H54 (cell line): ENCODE measurements at regions not wholly inside any gene's neighbourhood (a gene's known extent, or its start where the extent isn't known, plus 50 kb on each side); places are given as distances from the start of the nearest gene placed in this dataset.

Experiments
- DNase-seq: peaks from one replicate; pipeline ENCODE4 v3.0.0; 2011; ENCODE audit warnings: low spot score, mixed read lengths; ENCODE audit not compliant: insufficient read length
- FAIRE-seq: peaks from 3 replicates; lab custom pipeline; 2011; peaks lifted over from hg19 to GRCh38; lab: Jason Lieb, UNC
- POLR2A ChIP-seq: IDR thresholded peaks from 2 replicates; pipeline ENCODE4 v1.6.1; 2011; ENCODE audit warnings: low read depth, mild to moderate bottlenecking, low read length

GRCh38 chr5:2802693-2803365 is 51.4 kb upstream of the IRX2 start:
- FAIRE-seq (no peak), DNase-seq (no peak)
- no peak for TF ChIP-seq POLR2A

GRCh38 chr5:2801577-2802525 is 50.4 kb upstream of the IRX2 start:
- FAIRE-seq (no peak), DNase-seq (no peak)
- TF ChIP-seq POLR2A: no peak
